Activated CD8-positive, alpha-beta memory T cell treated with anti-CD3 and anti-CD28 coated beads for 1 hour (primary cell): ENCODE measurements at regions not wholly inside any gene's neighbourhood (a gene's known extent, or its start where the extent isn't known, plus 50 kb on each side); places are given as distances from the start of the nearest gene placed in this dataset.
A peak's percentile ranks its signal among the peaks of the same experiment; 100 is the strongest.

ENCODE experiments used
- DNase-seq, 2 donors: peaks; one replicate each; pipeline ENCODE4 v3.0.0-alpha.2; 2020; ENCODE audit warnings: low read depth in 1 of 2; ENCODE audit errors: extremely low read depth in 1 of 2

DNA sequence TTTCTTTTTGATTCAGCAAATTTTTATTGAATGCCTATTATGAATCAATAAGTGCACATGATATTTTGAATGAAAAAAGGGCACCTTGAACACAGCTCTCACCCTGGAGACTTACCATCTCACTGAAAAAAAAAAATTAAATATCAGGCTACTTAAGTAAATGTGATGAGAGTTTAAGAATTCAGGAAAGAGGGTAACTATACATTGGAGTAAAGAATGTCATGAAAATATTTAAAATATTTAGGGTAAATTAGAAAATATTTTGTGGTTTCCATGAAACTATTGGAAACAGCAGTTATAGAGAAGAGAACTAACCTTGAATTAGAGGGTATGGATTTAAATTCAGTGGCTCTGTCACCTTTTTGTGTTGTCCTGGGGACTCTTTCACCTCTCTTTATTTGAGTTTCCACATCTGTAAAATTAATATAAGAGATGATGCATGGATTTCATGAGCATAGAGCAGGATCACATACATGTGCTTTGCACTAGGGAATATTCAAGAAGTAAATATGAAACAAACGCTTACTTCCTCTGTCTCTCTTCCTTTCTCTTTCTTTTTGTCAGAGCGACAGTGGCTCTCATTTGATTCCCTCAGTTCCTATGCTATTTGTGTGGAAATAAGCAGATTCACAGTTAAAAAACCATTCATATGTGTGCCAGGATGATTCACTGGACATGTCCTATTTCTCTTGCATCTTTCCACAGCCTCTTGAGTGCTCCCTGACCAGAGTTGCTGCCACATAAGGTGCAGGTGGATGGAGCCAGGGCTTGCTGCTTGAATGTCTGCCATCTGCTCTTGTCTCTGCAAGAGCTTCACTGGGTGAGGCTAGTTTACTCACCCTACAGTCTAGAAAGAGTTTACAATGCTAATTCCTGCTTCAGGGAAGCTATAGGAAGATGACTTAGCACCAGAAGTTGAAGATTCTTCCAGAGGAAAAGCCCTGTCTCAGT is 533.1 kb downstream of the ETS1 start:
- no peak for DNase-seq

DNA sequence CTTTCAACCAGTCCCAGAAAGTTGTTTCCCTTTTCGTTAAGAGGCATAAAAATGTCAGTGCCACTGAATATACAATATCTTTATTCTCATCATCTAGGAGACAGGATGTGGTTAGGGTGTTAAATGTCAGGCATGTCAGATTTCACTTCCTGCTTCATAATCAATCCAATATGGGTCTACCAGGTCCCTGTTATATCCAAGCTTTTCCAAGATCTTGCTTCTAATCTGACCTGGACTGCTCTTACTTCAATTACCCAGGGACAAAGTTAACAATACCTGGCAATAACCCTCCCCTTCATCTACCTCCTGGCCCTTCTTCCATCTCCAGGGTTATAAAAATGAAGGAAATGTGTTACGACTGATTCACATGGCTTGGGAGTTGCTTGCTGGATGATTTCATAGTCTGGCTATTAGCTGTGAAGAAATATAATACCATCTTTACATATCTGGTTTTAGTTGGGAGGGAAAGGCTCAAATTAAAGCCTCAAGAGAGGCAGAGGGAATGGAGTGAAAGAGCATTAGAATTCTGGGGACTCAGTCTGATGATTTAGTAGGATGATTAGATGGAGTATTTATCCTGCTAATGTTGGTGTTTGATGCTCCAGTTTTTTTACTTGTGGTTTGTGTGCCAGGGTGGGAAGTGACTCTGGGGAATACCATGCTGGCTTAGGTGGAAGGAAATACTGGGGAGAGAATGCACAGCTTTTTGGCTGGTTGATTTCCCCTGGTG is 534.3 kb downstream of the ETS1 start:
- DNase-seq: no peak

- no peak for DNase-seq
Measured at GRCh38 chr11:128048121-128048520, 539.2 kb downstream of the ETS1 start.

DNA sequence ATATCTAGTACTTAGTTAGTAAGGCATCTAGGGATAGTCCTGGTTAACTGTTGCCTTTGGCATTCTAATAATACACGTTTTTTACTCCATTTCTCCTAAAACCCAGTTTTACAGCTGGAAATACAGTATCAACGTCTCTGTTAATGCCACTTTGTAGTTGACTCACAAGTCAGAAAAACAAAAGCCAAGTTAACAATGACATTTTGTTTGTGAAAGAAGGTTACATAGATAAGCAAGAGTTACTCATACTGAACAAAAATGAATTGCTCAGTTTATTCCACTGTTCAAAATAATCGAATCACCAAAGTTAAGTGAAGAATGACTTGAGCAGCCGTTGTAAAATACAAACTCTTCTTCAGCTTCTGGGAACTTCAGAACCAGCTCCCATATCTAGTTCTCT is 540.3 kb downstream of the ETS1 start:
- DNase-seq: no peak

DNA sequence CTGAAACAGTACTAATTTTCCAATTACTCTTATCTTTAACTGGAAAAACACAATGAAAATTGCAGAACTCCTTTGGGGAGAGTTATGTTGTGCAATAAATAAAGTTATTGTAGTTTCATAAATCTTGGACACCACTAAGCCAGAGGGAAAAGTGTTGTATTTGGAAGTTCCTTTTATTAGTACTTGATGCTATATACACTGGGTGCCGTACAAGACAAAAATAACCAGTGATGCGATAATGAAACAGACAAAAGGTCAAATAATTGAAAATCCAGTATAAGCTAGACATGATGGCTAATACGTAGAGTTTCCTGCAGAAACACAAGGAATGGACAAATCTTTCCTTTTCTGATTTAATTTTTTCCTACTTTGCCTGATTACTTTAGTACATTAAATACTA is 541.1 kb downstream of the ETS1 start:
- no peak for DNase-seq

DNA sequence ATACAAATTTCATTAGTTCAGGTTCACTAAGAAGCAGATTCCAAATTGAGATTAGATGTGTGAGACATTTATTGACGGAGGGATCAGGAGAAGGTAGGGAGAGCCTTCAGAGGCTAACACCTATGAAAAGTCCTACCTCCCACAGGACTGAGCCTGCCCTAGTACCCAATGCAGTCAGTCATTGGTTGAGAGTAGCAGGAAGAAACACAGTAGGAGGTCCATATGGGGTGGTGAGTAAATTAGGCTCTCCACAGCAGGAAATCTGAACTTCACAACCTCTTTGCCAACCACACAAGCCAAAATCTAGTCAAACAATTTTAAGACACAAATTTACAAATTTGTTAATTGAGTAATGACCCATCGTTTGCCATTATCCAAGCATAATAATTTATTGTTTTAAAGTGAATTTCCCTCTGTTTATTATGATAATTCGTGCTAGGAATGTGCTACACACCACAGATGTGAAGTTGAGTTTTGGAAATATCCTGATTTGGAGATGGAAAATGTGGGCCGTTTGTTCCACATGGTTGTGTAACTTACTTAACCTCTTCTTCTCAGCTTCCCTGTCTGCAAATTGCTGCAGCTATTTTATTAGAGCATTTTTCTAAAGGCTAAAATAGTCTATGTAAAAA is 542.1 kb downstream of the ETS1 start:
- no peak for DNase-seq

DNA sequence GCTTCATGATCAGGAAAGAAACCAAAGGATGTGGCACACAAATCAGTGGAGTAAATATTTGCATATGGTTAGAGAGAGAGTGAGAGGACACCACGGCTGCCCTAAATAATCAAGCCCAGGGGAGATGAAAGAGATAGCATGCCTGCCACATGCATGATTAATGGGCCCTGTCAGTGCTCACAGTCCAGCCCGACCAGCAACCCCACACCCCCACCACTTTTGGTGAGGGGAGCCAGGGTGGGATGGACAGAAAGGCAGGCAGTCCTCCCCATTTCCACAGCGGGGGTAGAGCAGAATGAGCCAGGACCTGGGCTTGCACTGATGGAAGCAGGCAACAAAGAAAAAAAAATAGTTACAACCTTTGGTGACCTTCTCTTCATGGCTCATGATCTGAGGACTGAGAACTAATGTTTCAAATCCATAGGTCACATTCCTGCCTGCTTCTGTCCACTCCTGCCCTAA is 545.0 kb downstream of the ETS1 start:
- no peak for DNase-seq

- no peak for DNase-seq
Measured at GRCh38 chr11:128040603-128041002, 546.8 kb downstream of the ETS1 start.

DNA sequence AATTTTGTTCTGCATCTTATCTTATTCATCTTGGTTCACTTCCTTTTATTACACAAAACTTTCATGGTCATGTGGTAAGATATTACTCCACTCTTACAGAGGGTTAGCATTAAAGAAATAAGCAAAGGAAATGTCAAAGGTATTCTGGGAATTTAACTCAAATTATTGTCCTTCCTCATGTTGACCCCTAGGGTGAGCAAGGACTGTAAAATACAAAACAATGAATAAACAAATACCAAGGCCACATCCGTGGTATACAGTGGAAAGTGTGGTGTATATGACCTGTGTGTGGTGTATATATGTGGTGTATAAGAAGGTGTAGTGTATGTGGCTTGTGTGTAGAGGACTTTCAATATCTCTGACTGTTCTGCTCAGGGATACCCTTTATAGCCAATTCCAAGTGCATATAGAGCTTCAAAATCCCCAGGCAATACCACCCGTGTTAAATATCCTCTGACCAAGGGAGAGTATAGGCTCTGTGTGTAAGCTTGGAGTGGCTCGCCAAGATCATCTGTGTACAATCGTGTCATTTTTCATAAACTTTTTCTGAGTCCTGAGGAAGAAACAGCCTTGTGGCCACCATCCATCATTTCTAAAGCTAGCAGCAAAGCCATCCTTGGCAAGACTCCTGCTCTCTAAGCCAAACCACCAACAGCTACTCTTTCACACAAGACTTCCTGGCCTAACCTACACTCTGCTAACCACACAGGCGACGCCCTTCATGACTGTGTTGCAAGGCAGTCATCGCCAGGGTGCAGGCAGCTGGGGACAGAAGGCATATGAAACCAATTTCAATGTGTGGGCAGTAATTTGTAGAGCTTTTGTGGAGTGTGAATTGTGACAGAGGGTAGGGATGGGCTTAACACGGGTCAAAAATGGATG is 548.0 kb downstream of the ETS1 start:
- DNase-seq: peak; percentile 46 to 60

- DNase-seq: no peak
Measured at GRCh38 chr11:128036556-128037093, 550.7 kb downstream of the ETS1 start.

- no peak for DNase-seq
Measured at GRCh38 chr11:128036006-128036405, 551.4 kb downstream of the ETS1 start.

DNA sequence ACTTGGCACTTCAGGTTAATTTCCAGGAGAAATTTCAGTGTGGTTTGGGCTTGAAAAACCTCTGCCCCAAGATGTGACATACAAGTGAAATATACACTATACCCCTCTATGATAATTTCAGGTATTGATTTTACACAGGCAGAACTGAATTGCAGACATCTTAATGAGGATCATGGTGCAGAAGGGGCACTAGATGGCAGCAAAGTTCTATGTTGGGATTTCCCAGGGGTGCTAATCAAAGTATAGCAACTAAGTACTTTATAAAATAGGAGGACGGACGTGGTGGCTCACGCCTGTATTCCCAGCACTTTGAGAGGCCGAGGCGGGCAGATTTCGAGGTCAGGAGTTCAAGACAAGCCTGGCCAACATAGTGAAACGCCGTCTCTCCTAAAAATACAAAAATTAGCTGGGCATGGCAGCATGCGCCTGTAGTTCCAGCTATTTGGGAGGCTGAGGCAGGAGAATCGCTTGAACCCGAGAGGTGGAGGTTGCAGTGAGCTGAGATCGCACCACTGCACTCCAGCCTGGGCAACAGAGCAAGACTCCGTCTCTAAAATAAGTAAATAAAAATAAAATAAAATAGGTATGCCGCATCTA is 555.7 kb downstream of the ETS1 start:
- peak; percentile 27 to 48 for DNase-seq

DNA sequence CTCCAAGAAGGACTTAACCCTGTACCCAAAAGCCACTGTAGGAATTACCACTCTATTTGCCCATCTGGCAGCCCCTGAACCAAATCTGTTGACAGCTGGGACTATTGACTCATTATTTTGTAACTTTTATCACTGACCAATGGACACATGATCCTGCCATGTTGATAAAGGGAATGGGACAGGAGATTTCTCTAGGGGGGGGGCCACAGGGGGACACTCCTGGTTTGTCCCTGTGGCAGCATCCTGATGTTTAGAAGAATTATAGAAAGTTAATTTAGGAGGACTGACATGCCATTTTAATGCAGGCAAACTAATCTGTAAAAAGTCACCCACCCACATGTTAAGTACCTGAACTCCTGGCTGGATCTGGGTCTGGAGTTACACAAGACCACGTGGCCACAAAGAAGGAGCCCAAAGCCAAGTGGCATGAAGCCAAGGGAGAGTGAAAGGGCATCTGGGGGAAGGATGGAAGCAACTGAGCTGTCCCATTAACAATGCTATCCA is 558.1 kb downstream of the ETS1 start:
- no peak for DNase-seq

GRCh38 chr11:128026596-128026995 is 560.8 kb downstream of the ETS1 start:
- no peak for DNase-seq

DNA sequence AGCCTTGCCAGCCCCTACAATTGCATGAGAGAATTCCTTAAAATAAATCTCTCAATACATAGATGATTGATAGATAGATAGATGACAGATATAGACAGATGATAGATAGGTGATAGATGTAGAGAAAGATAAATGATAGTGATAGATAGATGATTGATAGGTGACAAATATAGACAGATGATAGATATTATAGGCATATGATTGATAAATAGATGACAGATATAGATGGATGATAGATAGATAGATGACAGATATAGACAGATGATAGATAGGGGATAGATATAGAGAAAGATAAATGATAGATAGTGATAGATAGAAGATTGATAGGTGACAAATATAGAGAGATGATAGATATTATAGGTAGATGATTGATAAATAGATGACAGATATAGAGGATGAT is 564.6 kb downstream of the ETS1 start:
- no peak for DNase-seq

DNA sequence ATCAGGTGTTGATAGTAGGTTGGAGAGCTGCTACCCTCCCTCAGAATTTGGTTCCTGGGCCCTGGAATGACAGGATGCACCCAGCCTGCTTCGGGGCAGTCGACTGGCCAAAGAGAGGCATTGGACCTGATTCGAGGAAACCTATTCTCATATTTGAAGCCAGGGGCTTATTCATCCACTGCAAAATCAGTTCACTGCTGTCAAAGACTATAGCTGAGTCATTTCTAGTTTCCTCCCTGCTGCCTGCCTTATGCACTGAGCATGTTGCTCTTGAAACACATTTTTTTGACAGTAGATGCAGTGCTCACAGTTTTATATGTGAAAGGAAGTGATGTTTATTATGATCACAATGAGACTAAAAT is 565.4 kb downstream of the ETS1 start:
- DNase-seq: no peak

- no peak for DNase-seq
Measured at GRCh38 chr11:128021349-128022006, 565.9 kb downstream of the ETS1 start.

DNA sequence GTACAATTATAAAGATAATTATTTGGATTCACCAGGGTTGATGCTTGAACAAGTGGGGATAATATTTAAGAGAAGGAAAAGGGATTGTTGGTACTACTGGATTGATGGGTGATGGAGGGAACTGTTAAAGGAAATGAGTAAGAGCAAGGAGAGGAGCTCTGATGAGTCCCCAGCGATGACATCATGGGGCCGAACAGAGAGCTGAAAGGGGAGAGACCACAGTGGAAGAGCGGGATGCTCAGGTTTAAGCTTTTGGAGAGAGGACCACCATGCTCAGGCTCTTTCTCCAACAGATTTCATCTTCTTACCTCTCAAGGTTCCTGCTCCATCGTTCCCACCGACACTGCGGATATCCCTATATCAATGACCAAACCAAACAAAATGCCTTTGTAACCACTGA is 568.7 kb downstream of the ETS1 start:
- DNase-seq: no peak

- DNase-seq: no peak
Measured at GRCh38 chr11:128005562-128005961, 581.8 kb downstream of the ETS1 start.
